Keratinocyte (primary cell): ENCODE measurements at regions not wholly inside any gene's neighbourhood (a gene's known extent, or its start where the extent isn't known, plus 50 kb on each side); places are given as distances from the start of the nearest gene placed in this dataset.

ENCODE experiments used
- DNase-seq: peaks from one replicate; pipeline ENCODE4 v3.0.0-alpha.2; 2011; ENCODE audit warnings: low read depth, missing footprints, low spot score
- FAIRE-seq: peaks from 2 replicates; lab custom pipeline; 2011; peaks lifted over from hg19 to GRCh38; lab: Jason Lieb, UNC
- H2AFZ ChIP-seq: 2 replicates; pipeline ENCODE4 v1.6.0; 2012; ENCODE audit warnings: low read length, control low read depth, inconsistent platforms; ENCODE audit not compliant: control insufficient read depth
- H3K27ac ChIP-seq: 2 replicates; pipeline ENCODE4 v1.5.1; 2011; ENCODE audit warnings: low read length; ENCODE audit not compliant: control insufficient read depth, insufficient read depth
- H3K27me3 ChIP-seq: 3 replicates; pipeline ENCODE4 v1.6.0; 2011; ENCODE audit warnings: low read length; ENCODE audit not compliant: control insufficient read depth, insufficient read depth; ENCODE audit errors: extremely low read depth
- H3K36me3 ChIP-seq, 2 experiments: 2 replicates in 1 of 2; 3 replicates in 1 of 2; pipeline ENCODE4 v1.5.1; 2011; ENCODE audit warnings: low read length in 2 of 2, mild to moderate bottlenecking in 1 of 2; ENCODE audit not compliant: control insufficient read depth in 2 of 2, insufficient read depth in 2 of 2; ENCODE audit errors: extremely low read depth in 1 of 2
- H3K4me1 ChIP-seq: 3 replicates; pipeline ENCODE4 v1.5.1; 2011; ENCODE audit warnings: low read length; ENCODE audit not compliant: control insufficient read depth, insufficient read depth; ENCODE audit errors: extremely low read depth
- H3K4me2 ChIP-seq: 3 replicates; pipeline ENCODE4 v1.6.0; 2011; ENCODE audit warnings: low read depth, low read length; ENCODE audit not compliant: control insufficient read depth, insufficient read depth; ENCODE audit errors: extremely low read depth
- H3K4me3 ChIP-seq, 3 experiments: fragments of 200-600 bp in 1 of 3; sonication (generic) in 1 of 3; 2 replicates in 2 of 3; 3 replicates in 1 of 3; pipeline ENCODE4 v1.5.1; 2011 to 2016; ENCODE audit warnings: low read length in 3 of 3, mild to moderate bottlenecking in 3 of 3, control low read depth in 2 of 3, inconsistent platforms in 1 of 3, low read depth in 1 of 3, mixed read lengths in 1 of 3, mixed run types in 1 of 3, moderate library complexity in 1 of 3; ENCODE audit not compliant: control insufficient read depth in 2 of 3, insufficient read depth in 2 of 3; ENCODE audit errors: extremely low read depth in 1 of 3
- H3K79me2 ChIP-seq: 2 replicates; pipeline ENCODE4 v1.6.0; 2012; ENCODE audit warnings: low read length; ENCODE audit not compliant: control insufficient read depth, insufficient read depth
- H3K9ac ChIP-seq: 3 replicates; pipeline ENCODE4 v1.6.0; 2011; ENCODE audit warnings: low read length; ENCODE audit not compliant: control insufficient read depth, insufficient read depth; ENCODE audit errors: extremely low read depth
- H3K9me1 ChIP-seq: 3 replicates; pipeline ENCODE4 v1.6.0; 2011; ENCODE audit warnings: low read length; ENCODE audit not compliant: control insufficient read depth, insufficient read depth; ENCODE audit errors: extremely low read depth
- H3K9me3 ChIP-seq: 2 replicates; pipeline ENCODE4 v1.5.1; 2012; ENCODE audit warnings: low read depth, low read length; ENCODE audit not compliant: control insufficient read depth
- H4K20me1 ChIP-seq: 3 replicates; pipeline ENCODE4 v1.6.0; 2011; ENCODE audit warnings: low read length; ENCODE audit not compliant: control insufficient read depth, insufficient read depth; ENCODE audit errors: extremely low read depth
- CTCF ChIP-seq, 3 experiments: IDR thresholded peaks in 1 of 3; conservative IDR thresholded peaks in 1 of 3; optimal IDR thresholded peaks in 1 of 3; 2 replicates in 2 of 3; 3 replicates in 1 of 3; pipeline versions ENCODE3 to v1.5.1; 2011; ENCODE audit warnings: low read length in 3 of 3, mild to moderate bottlenecking in 3 of 3, moderate library complexity in 2 of 3, control low read depth in 1 of 3, inconsistent platforms in 1 of 3; ENCODE audit not compliant: insufficient read depth in 2 of 3; ENCODE audit errors: extremely low read depth in 1 of 3
- EZH2 ChIP-seq: IDR thresholded peaks from one replicate; pipeline ENCODE4 v1.6.1; 2012; ENCODE audit warnings: inconsistent platforms, mild to moderate bottlenecking, low read length, moderate library complexity
- dilution Hi-C: fragments of 300-500 bp; cut with MboI; formaldehyde crosslinking; loops from one replicate; pipeline ENCODE4 v1.7.0; 2020; ENCODE audit warnings: low sequenced_read_pairs; ENCODE audit not compliant: extremely low pct_ligation_motif_present

DNA sequence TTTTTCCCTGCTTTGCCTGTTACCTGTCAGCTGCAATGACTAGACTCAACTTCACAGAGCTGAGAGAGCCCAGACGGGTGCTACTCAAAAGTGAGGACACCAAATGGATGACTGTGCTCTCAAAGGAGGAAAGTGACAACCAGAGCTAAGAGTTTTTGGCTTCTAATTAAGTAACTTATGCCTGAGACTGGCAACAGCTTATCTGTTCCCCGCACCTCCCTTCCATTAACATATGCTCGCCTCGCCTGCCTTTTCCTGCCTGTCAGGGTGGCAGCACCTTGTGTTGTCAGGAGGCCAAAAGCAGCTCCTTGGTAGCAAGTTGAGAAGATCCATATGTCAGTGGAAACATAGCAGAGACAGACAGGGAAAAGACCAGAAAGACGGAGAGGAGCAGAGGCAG lies 573.9 kb upstream of the KIRREL3 start:
- H3K36me3 ChIP-seq, result no peaks in the 10 kb centered on the region
- no peak overlapping the region for H3K4me2 ChIP-seq
- dilution Hi-C loops, result no loop called here
- H3K9me3 ChIP-seq, result no peaks in the 10 kb centered on the region
- FAIRE-seq (no peak), DNase-seq (no peak)
- H2AFZ ChIP-seq, result no peak overlapping the region
- no peaks in the 10 kb centered on the region for H3K27me3 ChIP-seq
- TF ChIP-seq CTCF (optimal IDR thresholded peaks at IDR 0.05 in 1 of 3, IDR thresholded peaks at IDR 0.05 in 1 of 3, conservative IDR thresholded peaks at IDR 0.05 in 1 of 3; ENCODE audit: extremely low read depth in 1 of 3, insufficient read depth in 2 of 3, low read length in 3 of 3) (no peak), EZH2 (no peak)
- H3K9me1 ChIP-seq, result no peaks in the 10 kb centered on the region
- no peaks in the 10 kb centered on the region for H4K20me1 ChIP-seq
- no peak overlapping the region for H3K9ac ChIP-seq
- H3K4me3 ChIP-seq, result no peak overlapping the region
- no peaks in the 10 kb centered on the region for H3K4me1 ChIP-seq
- no peak overlapping the region for H3K27ac ChIP-seq
- no peaks in the 10 kb centered on the region for H3K79me2 ChIP-seq

DNA sequence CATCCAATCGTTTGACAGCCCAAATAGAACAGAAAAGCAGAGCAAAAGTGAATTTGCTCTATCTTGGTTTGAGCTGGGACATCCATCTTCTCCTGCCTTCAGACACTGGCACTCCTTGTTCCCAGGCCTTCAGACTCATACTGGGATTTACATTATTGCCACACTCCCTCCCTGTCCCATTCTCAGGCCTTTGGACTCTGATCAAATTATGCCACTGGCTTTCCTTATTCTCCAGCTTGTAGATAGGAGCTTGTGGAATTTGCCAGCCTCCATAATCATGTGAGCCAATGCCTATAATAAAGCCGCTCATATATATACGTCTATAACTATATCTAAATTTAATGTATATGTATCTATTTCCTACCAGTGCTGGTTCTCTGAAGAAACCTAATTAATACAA lies 568.3 kb upstream of the KIRREL3 start:
- DNase-seq, result no peak
- H3K9me3 ChIP-seq, result no peaks in the 10 kb centered on the region
- H3K36me3 ChIP-seq, result no peaks in the 10 kb centered on the region
- no peak for TF ChIP-seq EZH2
- TF ChIP-seq CTCF (optimal IDR thresholded peaks at IDR 0.05 in 1 of 3, IDR thresholded peaks at IDR 0.05 in 1 of 3, conservative IDR thresholded peaks at IDR 0.05 in 1 of 3; ENCODE audit: extremely low read depth in 1 of 3, insufficient read depth in 2 of 3, low read length in 3 of 3), result no peak
- H3K4me2 ChIP-seq, result no peak overlapping the region
- no peaks in the 10 kb centered on the region for H3K9me1 ChIP-seq
- dilution Hi-C loops, result no loop called here
- H2AFZ ChIP-seq, result no peak overlapping the region
- H3K9ac ChIP-seq, result no peak overlapping the region
- H3K79me2 ChIP-seq, result no peaks in the 10 kb centered on the region
- no peak for FAIRE-seq
- H3K4me1 ChIP-seq, result no peaks in the 10 kb centered on the region
- H4K20me1 ChIP-seq, result no peaks in the 10 kb centered on the region
- no peak overlapping the region for H3K4me3 ChIP-seq
- no peaks in the 10 kb centered on the region for H3K27me3 ChIP-seq
- H3K27ac ChIP-seq, result no peak overlapping the region
